Stimulated activated CD8-positive, alpha-beta memory T cell treated with anti-CD3 and anti-CD28 coated beads, Interleukin-7, amount 100 ng/mL, for 48 hours (primary cell): ENCODE measurements at regions not wholly inside any gene's neighbourhood (a gene's known extent, or its start where the extent isn't known, plus 50 kb on each side); places are given as distances from the start of the nearest gene placed in this dataset.

Experiments
- DNase-seq, 2 donors: peaks; one replicate each; pipeline ENCODE4 v3.0.0-alpha.2; 2020; ENCODE audit warnings: low read depth in 1 of 2; ENCODE audit errors: extremely low read depth in 1 of 2

DNA sequence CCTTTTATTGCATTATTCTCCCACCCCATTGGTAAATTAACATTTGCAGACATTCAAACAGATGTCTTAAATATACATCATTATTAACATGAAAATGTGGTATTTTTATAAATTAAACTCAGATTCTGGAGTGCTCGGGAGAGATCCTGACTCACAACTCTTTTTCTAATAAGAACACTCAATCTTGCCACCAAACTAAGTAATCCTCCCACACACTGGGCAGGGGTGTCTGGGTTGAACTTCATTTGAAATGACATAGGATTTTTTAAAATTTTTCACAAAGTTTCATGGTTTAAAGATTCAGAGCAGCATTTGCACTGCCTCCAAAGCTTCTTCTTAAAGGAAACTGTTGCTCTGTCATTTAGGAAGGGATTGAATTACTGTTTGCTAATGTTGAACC, 754.3 kb downstream of the MECOM start:
- no peak for DNase-seq

DNA sequence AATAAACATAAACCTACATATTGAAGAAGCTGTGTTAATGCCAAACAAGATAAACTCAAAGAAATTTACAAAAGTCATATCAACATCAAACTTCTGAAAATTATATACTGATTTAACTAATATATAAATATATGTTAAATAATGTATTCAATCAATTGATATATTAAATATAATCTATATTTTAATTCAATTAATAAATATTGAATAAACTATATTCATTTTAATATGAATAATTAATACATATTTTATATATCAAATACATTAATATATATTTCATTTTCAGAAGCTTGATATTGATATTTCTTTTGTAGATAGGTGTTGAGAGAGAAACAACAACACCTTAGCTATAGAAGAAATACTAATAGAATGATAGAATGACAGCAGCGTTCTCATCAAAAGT, 768.1 kb downstream of the MECOM start:
- no peak for DNase-seq

DNA sequence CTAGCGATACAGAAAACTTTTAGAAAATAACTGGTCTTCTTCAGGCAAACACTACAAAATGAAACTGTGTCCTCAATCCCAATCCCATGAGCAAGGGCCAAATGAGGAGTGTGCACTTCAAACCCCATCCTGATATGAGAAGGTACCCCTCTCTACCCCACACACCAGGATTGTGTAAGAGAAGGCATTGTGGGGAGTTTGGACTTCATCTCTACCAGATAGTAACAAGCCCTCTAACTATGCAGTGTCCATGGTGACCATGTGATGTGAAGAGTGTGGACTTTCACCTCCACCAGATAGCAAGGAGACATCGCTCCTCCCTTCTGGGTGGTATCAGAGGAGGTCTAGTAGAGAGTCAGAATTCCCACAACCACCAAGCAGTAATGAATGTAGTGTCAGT, 769.3 kb downstream of the MECOM start:
- no peak for DNase-seq

GRCh38 chr3:168889666-168890065, 773.8 kb downstream of the MECOM start:
- no peak for DNase-seq

- DNase-seq: no peak
Observed at GRCh38 chr3:168888781-168889180, 774.7 kb downstream of the MECOM start.

DNA sequence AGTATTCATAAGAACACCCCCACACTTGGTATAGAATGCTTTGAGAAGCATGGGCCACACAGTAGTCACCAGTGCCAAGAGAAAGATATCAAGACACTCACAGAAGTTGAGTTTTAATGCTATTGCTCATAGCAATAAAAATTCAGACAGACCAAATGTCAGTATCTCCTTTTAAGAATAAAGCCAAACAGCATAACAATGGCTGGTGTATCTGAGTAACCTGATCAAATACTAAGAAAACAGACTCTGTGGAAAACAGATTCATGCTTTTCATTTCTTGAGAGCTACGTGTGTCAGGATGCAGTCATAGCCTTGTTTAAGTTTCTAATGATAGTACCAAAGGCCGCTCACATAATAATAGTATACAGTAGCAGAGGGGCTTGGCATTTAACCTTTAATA, 778.5 kb downstream of the MECOM start:
- DNase-seq: no peak

GRCh38 chr3:168884353-168884903, 779.1 kb downstream of the MECOM start:
- DNase-seq: no peak

- no peak for DNase-seq
Observed at GRCh38 chr3:168883145-168883544, 780.4 kb downstream of the MECOM start.

- DNase-seq: no peak
Observed at GRCh38 chr3:168881804-168882203, 781.7 kb downstream of the MECOM start.

DNA sequence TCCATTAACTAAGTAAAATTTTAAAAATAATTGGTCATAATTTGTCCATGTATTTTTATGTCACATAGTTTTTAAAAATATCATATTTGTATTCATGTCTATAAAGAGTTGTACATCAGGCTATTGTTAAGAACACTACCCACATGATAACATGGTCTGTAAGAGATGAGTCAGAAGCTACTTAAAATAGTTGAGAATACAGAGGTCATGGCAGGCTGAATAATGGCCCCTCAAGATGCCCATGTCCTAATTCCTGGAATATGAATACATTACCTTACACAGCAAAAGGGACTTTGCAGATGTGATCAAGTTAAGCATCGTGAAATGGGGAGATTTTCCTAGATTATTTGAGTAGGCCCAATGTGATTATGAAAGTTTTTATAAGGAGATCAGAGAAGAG, 782.9 kb upstream of the GOLIM4 start:
- no peak for DNase-seq

DNA sequence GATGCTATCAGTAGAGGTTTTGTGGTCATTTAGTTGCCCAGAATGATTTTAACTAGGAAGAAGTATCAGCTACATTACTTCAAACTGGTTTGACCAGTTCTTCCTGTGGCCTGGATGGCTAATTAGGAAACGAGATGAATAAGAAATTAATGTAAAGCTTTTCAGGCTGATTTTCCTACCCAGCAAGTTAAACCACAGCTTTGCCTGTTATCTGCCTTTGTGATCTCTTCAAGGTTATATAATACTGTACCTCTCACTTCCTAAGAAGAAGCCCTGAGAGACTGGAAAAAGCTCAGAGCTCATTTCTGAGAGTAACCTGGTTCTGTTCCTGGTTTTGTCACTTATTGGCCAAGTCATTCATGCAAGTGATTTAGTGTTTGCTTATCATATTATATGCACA, 782.2 kb upstream of the GOLIM4 start:
- no peak for DNase-seq

GRCh38 chr3:168876346-168877035, 780.8 kb upstream of the GOLIM4 start:
- DNase-seq: no peak

DNA sequence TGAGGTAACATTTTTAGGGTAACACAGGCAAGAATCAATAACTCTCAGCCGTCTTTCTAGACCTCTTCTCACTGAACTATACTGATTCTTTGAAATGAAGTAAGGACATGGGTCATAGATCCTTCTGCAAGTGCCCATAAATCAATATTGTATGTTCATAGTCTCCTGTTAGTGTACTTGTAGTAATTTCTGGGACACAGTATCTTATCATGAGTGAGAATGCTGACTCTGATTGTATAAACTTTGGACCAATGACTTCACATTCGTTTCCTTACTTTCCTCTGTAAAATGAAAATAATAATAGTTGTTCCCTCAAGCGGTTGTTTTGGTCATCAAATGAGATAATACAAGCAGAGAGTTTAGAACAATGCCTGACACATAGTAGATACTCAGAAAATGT, 777.1 kb upstream of the GOLIM4 start:
- DNase-seq: no peak

DNA sequence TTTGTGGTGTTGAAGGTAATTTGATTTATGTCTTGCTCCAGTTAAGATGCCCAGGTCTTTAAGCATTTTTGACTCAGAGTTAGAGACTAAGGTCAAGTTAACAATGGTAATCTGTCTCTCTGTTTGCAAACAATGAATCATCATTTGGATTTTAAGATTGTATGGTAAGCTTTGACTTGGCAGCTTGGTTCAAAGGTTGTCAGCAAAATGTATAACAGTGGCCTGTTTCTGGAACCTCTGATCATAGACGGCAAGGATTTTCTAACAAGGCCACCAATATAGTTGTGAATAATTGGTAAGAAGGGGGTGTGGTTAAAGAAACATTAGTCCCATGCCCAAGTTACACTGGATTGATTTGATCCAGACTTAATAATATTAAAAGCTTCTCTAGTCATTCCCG, 775.2 kb upstream of the GOLIM4 start:
- no peak for DNase-seq

GRCh38 chr3:168865022-168865551, 769.4 kb upstream of the GOLIM4 start:
- no peak for DNase-seq

DNA sequence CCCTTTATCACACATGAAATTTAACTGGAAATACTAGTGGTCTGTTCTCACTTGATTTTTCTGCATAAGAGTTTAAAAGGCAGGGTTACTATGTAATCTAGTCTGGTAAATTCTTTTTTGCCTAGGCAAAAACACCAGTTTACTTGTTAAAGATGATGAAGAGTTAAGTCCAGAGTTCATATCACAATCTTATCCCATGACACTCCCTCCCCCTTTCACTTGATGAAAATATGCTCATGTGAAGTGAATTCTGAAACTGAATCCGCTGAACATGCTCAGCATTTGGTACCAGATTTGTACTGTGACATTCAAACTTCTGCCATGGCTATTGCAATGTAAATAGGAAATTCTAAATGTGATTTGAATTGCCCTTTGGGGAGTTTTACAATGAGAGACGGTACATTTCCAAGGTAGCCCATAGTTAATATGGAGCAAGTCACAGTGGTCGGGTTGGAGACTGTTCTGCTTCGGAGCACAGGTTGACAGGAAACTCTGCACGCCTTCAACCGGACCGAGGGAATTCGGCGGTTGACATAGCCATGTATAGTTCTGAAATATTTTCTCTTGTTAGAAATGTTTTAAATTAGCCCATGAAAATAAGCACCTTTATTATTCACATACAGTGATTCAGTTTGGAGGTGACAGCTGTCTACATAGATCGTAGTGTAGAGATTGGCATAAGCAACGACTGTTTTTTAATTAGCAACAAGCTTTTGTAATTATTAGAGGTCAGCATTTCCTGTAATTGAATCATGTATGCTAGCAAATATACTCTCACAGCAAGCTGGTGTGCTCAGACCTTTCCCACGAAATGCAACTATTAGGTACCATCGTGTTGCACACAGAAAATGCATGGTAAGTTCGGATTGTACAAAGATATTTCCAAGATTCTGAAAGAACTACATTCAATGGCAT, 768.6 kb upstream of the GOLIM4 start:
- DNase-seq: no peak

GRCh38 chr3:168863561-168863960, 767.8 kb upstream of the GOLIM4 start:
- no peak for DNase-seq

- DNase-seq: no peak
Observed at GRCh38 chr3:168862466-168862865, 766.7 kb upstream of the GOLIM4 start.

DNA sequence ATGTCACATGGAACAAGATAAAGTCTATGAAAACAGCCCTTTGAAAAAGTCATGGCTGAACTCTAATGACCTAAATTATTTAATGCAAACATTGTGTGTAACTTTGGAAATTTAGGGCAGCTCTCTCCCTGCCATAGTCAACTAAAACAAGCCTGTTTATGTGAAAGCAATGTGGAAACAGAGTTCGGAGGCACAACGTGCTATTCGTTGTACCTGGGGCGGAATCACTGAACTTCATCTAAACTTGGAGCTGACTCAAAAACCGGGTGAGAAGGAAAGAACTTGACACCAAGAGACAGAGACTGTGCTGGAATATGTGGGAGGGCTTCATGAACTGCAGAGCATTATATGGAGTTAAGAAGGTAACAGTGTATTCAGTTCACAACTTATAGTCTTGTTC, 764.9 kb upstream of the GOLIM4 start:
- DNase-seq: no peak

- no peak for DNase-seq
Observed at GRCh38 chr3:168860028-168860427, 764.3 kb upstream of the GOLIM4 start.

- no peak for DNase-seq
Observed at GRCh38 chr3:168859574-168859973, 763.9 kb upstream of the GOLIM4 start.

- no peak for DNase-seq
Observed at GRCh38 chr3:168859143-168859542, 763.4 kb upstream of the GOLIM4 start.
